ENCODE measurements at regions not wholly inside any gene's neighbourhood (a gene's known extent, or its start where the extent isn't known, plus 50 kb on each side); places are given as distances from the start of the nearest gene placed in this dataset.

DNA sequence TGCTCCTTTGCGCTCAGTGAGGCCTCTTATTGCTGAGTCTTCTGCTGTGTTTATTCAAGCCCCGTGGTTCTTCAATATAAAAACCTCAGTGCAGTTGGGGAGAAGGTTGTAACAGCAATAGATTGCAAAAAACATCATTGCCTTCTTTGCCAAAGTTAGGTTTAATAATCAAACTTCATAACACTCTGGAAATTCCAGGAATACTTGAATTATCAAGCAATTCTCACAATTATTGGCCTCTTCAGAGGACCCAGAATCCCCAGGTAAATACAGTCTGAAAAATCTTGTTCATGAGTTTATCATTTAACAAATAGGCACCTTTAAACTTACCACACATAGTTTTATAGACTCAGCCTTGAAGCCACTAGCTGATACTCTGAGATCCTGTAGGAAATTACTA, 213.6 kb downstream of the OGFRL1 start:
- TF ChIP-seq POLR2A (IDR thresholded peaks at IDR 0.05) = no peak
- TF ChIP-seq, protein P1, sequence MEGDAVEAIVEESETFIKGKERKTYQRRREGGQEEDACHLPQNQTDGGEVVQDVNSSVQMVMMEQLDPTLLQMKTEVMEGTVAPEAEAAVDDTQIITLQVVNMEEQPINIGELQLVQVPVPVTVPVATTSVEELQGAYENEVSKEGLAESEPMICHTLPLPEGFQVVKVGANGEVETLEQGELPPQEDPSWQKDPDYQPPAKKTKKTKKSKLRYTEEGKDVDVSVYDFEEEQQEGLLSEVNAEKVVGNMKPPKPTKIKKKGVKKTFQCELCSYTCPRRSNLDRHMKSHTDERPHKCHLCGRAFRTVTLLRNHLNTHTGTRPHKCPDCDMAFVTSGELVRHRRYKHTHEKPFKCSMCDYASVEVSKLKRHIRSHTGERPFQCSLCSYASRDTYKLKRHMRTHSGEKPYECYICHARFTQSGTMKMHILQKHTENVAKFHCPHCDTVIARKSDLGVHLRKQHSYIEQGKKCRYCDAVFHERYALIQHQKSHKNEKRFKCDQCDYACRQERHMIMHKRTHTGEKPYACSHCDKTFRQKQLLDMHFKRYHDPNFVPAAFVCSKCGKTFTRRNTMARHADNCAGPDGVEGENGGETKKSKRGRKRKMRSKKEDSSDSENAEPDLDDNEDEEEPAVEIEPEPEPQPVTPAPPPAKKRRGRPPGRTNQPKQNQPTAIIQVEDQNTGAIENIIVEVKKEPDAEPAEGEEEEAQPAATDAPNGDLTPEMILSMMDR (IDR thresholded peaks at IDR 0.05) = no peak

Data from breast epithelium (tissue), 3 donors.